ENCODE measurements at regions not wholly inside any gene's neighbourhood (a gene's known extent, or its start where the extent isn't known, plus 50 kb on each side); places are given as distances from the start of the nearest gene placed in this dataset.

- no peaks in the 10 kb centered on the region for H3K36me3 ChIP-seq (ENCODE audit: control insufficient read depth, insufficient read depth, low read length)
- H3K27ac ChIP-seq (ENCODE audit: low read depth, low read length, severe bottlenecking): peak overlapping the region; percentile 11
- 88% methylated on average over 2 of the region's 3 CpGs; no CpG with 5 or more reads in 1 of the 2 experiments for WGBS, 2 experiments (ENCODE audit: insufficient coverage in 2 of 2)
- H3K4me1 ChIP-seq (ENCODE audit: control insufficient read depth, insufficient read depth, low read length, poor library complexity, severe bottlenecking): peaks cover 24% of the 10 kb centered on the region
- H3K4me3 ChIP-seq (ENCODE audit: extremely low read depth, insufficient read depth, low read length, poor library complexity, severe bottlenecking): no peak overlapping the region
- H3K9me3 ChIP-seq (ENCODE audit: control insufficient read depth, low read length): no peaks in the 10 kb centered on the region
Observed at GRCh38 chr5:136522217-136522956, 157.0 kb upstream of the TRPC7 start.

DNA sequence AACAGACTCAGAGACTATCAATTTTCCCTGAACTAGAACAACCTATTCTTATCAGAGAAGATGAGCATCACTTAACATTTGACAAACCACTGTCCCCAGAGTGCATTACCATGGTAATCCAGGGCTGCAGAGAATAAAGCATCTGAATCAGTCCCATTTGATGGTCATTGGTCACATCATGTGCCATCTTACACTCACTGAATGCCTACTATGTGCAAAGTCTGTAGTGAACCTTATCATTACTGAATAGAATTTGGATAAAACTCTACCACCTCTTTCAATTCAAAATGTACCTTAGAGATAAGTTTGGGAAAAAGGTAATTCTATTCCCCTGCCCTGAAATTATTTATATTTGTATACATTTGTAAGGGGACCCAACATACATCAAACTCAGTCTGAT is 156.4 kb upstream of the TRPC7 start:
- peaks cover 23% of the 10 kb centered on the region for H3K4me1 ChIP-seq (ENCODE audit: control insufficient read depth, insufficient read depth, low read length, poor library complexity, severe bottlenecking)
- H3K36me3 ChIP-seq (ENCODE audit: control insufficient read depth, insufficient read depth, low read length): no peaks in the 10 kb centered on the region
- H3K9me3 ChIP-seq (ENCODE audit: control insufficient read depth, low read length): no peaks in the 10 kb centered on the region
- H3K4me3 ChIP-seq (ENCODE audit: extremely low read depth, insufficient read depth, low read length, poor library complexity, severe bottlenecking): no peak overlapping the region
- no peak overlapping the region for H3K27ac ChIP-seq (ENCODE audit: low read depth, low read length, severe bottlenecking)

GRCh38 chr5:136518814-136519213 is 153.5 kb upstream of the TRPC7 start:
- no peaks in the 10 kb centered on the region for H3K9me3 ChIP-seq (ENCODE audit: control insufficient read depth, low read length)
- H3K27ac ChIP-seq (ENCODE audit: low read depth, low read length, severe bottlenecking): peak overlapping the region; percentile 37
- H3K36me3 ChIP-seq (ENCODE audit: control insufficient read depth, insufficient read depth, low read length): no peaks in the 10 kb centered on the region
- H3K4me3 ChIP-seq (ENCODE audit: extremely low read depth, insufficient read depth, low read length, poor library complexity, severe bottlenecking): no peak overlapping the region
- 45 to 83% methylated on average over 1 to 2 of the region's 3 CpGs for WGBS, 2 experiments (ENCODE audit: insufficient coverage in 2 of 2)
- H3K4me1 ChIP-seq (ENCODE audit: control insufficient read depth, insufficient read depth, low read length, poor library complexity, severe bottlenecking): peaks cover 20% of the 10 kb centered on the region

DNA sequence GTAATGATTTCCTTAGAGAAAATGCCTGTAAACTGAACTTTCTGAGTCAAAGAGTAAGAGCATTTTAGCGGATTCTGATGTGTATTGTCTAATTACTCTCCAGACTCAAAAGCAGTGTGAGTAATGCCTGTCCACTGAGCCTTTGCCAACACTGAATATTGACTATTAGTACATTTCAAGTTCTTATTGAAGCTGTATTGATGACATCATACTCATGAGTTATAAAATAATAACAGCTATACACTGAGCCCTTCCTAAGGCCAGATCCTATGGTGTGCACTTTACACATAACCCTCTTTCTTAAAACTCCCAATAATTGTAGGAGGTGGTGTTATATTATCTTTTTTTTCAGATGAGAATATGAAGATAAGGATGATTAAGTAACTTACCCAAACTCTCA is 152.8 kb upstream of the TRPC7 start:
- Histone ChIP-seq H3K4me1 (ENCODE audit: control insufficient read depth, insufficient read depth, low read length, poor library complexity, severe bottlenecking) (peaks cover 20% of the 10 kb centered on the region), H3K4me3 (ENCODE audit: extremely low read depth, insufficient read depth, low read length, poor library complexity, severe bottlenecking) (no peak overlapping the region)
- no CpG with 5 or more reads among the region's 1 CpG for WGBS, 2 experiments (ENCODE audit: insufficient coverage in 2 of 2)

DNA sequence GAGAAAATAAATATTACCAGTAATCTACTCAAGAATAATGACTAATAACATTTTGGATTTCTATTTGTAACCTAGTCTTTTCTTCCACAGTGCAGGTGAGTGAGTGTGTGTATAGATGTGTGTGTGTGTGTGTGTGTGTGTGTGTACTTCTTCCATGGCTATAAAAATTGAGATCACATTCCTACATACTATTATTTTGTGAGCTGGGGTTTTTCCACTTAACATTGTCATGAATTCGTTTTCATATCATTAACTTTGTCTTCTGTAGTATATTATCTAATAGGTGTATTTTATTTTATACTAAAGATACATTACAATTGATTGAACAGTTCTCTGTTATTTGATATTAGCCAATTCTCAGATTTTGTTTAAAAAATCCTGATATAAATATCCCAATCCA is 152.4 kb upstream of the TRPC7 start:
- peaks cover 19% of the 10 kb centered on the region for H3K4me1 ChIP-seq (ENCODE audit: control insufficient read depth, insufficient read depth, low read length, poor library complexity, severe bottlenecking)
- WGBS, 2 experiments (ENCODE audit: insufficient coverage in 2 of 2): no CpG with 5 or more reads among the region's 1 CpG
- H3K9me3 ChIP-seq (ENCODE audit: control insufficient read depth, low read length): no peaks in the 10 kb centered on the region
- H3K4me3 ChIP-seq (ENCODE audit: extremely low read depth, insufficient read depth, low read length, poor library complexity, severe bottlenecking): no peak overlapping the region
- no peaks in the 10 kb centered on the region for H3K36me3 ChIP-seq (ENCODE audit: control insufficient read depth, insufficient read depth, low read length)
- no peak overlapping the region for H3K27ac ChIP-seq (ENCODE audit: low read depth, low read length, severe bottlenecking)

More for the DNA sequence above, 152.8 kb upstream of the TRPC7 start:
- no peaks in the 10 kb centered on the region for H3K9me3 ChIP-seq (ENCODE audit: control insufficient read depth, low read length)
- no peaks in the 10 kb centered on the region for H3K36me3 ChIP-seq (ENCODE audit: control insufficient read depth, insufficient read depth, low read length)
- peak overlapping the region; percentile 37 for H3K27ac ChIP-seq (ENCODE audit: low read depth, low read length, severe bottlenecking)

- H3K9me3 ChIP-seq (ENCODE audit: control insufficient read depth, low read length): no peaks in the 10 kb centered on the region
- no peak overlapping the region for H3K4me3 ChIP-seq (ENCODE audit: extremely low read depth, insufficient read depth, low read length, poor library complexity, severe bottlenecking)
- H3K27ac ChIP-seq (ENCODE audit: low read depth, low read length, severe bottlenecking): no peak overlapping the region
- H3K4me1 ChIP-seq (ENCODE audit: control insufficient read depth, insufficient read depth, low read length, poor library complexity, severe bottlenecking): peaks cover 14% of the 10 kb centered on the region
- no peaks in the 10 kb centered on the region for H3K36me3 ChIP-seq (ENCODE audit: control insufficient read depth, insufficient read depth, low read length)
- WGBS, 2 experiments (ENCODE audit: insufficient coverage in 2 of 2): 90 to 96% methylated on average over 2 to 3 of the region's 3 CpGs
Observed at GRCh38 chr5:136516637-136517036, 151.3 kb upstream of the TRPC7 start.

GRCh38 chr5:136513430-136513829 is 148.1 kb upstream of the TRPC7 start:
- Histone ChIP-seq H3K4me1 (ENCODE audit: control insufficient read depth, insufficient read depth, low read length, poor library complexity, severe bottlenecking) (peaks cover 14% of the 10 kb centered on the region), H3K36me3 (ENCODE audit: control insufficient read depth, insufficient read depth, low read length) (no peaks in the 10 kb centered on the region), H3K27ac (ENCODE audit: low read depth, low read length, severe bottlenecking) (no peak overlapping the region), H3K4me3 (ENCODE audit: extremely low read depth, insufficient read depth, low read length, poor library complexity, severe bottlenecking) (no peak overlapping the region), H3K9me3 (ENCODE audit: control insufficient read depth, low read length) (no peaks in the 10 kb centered on the region)
- 73 to 92% methylated on average over 2 of the region's 3 CpGs for WGBS, 2 experiments (ENCODE audit: insufficient coverage in 2 of 2)

GRCh38 chr5:136511046-136511445 is 145.7 kb upstream of the TRPC7 start:
- Histone ChIP-seq H3K4me3 (ENCODE audit: extremely low read depth, insufficient read depth, low read length, poor library complexity, severe bottlenecking) (no peak overlapping the region), H3K36me3 (ENCODE audit: control insufficient read depth, insufficient read depth, low read length) (no peaks in the 10 kb centered on the region), H3K27ac (ENCODE audit: low read depth, low read length, severe bottlenecking) (no peak overlapping the region), H3K9me3 (ENCODE audit: control insufficient read depth, low read length) (no peaks in the 10 kb centered on the region), H3K4me1 (ENCODE audit: control insufficient read depth, insufficient read depth, low read length, poor library complexity, severe bottlenecking) (peaks cover 5% of the 10 kb centered on the region)
- 60% methylated on average over 1 of the region's 3 CpGs; no CpG with 5 or more reads in 1 of the 2 experiments for WGBS, 2 experiments (ENCODE audit: insufficient coverage in 2 of 2)

DNA sequence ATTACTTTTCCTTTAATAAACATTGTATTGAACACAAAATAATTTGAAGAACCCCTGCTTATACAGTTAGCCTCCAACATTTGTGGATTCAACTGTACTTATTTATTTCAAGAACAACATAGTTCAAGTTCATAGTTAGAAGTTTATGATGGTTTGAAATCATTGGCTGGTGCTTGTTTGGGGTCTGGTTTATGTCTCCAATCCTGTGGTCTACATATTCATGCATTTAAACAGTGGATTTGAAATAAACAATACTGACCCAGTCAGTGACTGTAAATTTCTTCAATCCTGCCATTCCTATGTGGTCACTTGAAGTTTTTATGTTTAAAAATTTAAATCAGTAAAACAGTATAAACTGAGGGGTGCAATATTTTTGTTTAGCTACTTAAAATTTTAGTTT is 145.1 kb upstream of the TRPC7 start:
- Histone ChIP-seq H3K4me1 (ENCODE audit: control insufficient read depth, insufficient read depth, low read length, poor library complexity, severe bottlenecking) (peaks cover 5% of the 10 kb centered on the region), H3K27ac (ENCODE audit: low read depth, low read length, severe bottlenecking) (no peak overlapping the region), H3K4me3 (ENCODE audit: extremely low read depth, insufficient read depth, low read length, poor library complexity, severe bottlenecking) (no peak overlapping the region), H3K36me3 (ENCODE audit: control insufficient read depth, insufficient read depth, low read length) (no peaks in the 10 kb centered on the region), H3K9me3 (ENCODE audit: control insufficient read depth, low read length) (no peaks in the 10 kb centered on the region)

- no peaks in the 10 kb centered on the region for H3K36me3 ChIP-seq (ENCODE audit: control insufficient read depth, insufficient read depth, low read length)
- no peak overlapping the region for H3K27ac ChIP-seq (ENCODE audit: low read depth, low read length, severe bottlenecking)
- H3K4me3 ChIP-seq (ENCODE audit: extremely low read depth, insufficient read depth, low read length, poor library complexity, severe bottlenecking): no peak overlapping the region
- no peaks in the 10 kb centered on the region for H3K4me1 ChIP-seq (ENCODE audit: control insufficient read depth, insufficient read depth, low read length, poor library complexity, severe bottlenecking)
- 67 to 86% methylated on average over 1 of the region's 1 CpG for WGBS, 2 experiments (ENCODE audit: insufficient coverage in 2 of 2)
- H3K9me3 ChIP-seq (ENCODE audit: control insufficient read depth, low read length): no peaks in the 10 kb centered on the region
Observed at GRCh38 chr5:136506131-136506530, 140.8 kb upstream of the TRPC7 start.

GRCh38 chr5:136501133-136501532 is 135.8 kb upstream of the TRPC7 start:
- H3K27ac ChIP-seq (ENCODE audit: low read depth, low read length, severe bottlenecking): no peak overlapping the region
- no peaks in the 10 kb centered on the region for H3K36me3 ChIP-seq (ENCODE audit: control insufficient read depth, insufficient read depth, low read length)
- H3K4me1 ChIP-seq (ENCODE audit: control insufficient read depth, insufficient read depth, low read length, poor library complexity, severe bottlenecking): no peaks in the 10 kb centered on the region
- no peak overlapping the region for H3K4me3 ChIP-seq (ENCODE audit: extremely low read depth, insufficient read depth, low read length, poor library complexity, severe bottlenecking)
- peaks cover 10% of the 10 kb centered on the region for H3K9me3 ChIP-seq (ENCODE audit: control insufficient read depth, low read length)
- 83% methylated on average over 1 of the region's 1 CpG; no CpG with 5 or more reads in 1 of the 2 experiments for WGBS, 2 experiments (ENCODE audit: insufficient coverage in 2 of 2)
